HG02885 (cell line): ENCODE measurements at regions not wholly inside any gene's neighbourhood (a gene's known extent, or its start where the extent isn't known, plus 50 kb on each side); places are given as distances from the start of the nearest gene placed in this dataset.
"Not testable (repeated sequence)": the region's sequence is repeated elsewhere in the genome, so short reads cannot be mapped to it uniquely, and the experiment has no call there.

ENCODE experiments used
- ATAC-seq: cut with Tn5 transposase; IDR thresholded peaks from one replicate; pipeline ENCODE4 v1.9.1; 2021; ENCODE audit warnings: mild to moderate bottlenecking; ENCODE audit not compliant: unreplicated experiment, poor library complexity

GRCh38 chr10:29734962-29735627 lies 100.3 kb upstream of the SVIL start:
- ATAC-seq: peak; percentile 56

GRCh38 chr10:29734640-29734961 lies 99.8 kb upstream of the SVIL start:
- no peak for ATAC-seq

DNA sequence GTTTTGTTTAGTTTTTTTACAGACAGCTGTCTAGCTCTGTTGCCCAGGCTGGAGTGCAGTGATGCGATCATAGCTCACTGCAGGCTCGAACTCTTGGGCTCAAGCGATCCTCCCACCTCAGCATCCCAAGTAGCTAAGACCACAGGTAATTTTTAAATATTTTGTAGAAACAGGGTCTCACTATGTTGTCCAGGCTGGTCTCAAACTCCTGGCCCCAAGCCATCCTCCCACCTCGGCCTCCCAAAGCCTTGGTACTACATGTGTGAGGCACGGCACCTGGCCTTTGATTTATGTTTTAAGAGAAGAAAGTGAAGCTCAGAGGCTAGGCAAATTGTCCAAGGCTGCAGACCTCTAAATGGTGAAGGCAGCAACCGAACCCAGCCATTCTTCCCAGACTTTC lies 98.6 kb upstream of the SVIL start:
- ATAC-seq: no peak

DNA sequence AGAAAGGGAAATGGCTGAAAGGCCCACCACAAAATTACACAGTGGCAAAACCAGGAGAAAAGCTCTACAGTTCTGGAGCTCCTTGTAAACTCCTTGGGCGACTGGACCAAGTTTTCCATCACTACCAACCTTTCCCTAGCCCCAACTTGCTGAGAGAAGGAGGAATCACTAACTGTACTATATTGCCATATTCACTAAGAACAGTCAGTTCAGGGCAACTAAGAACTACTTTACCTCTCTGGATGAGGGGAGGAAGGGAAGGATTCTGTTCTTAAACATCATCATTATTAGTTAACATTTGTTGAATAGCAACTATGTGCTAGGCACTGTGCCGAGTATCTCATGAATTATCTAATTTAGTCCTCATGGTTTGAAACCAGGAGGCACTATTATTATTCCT lies 98.1 kb upstream of the SVIL start:
- no peak for ATAC-seq

DNA sequence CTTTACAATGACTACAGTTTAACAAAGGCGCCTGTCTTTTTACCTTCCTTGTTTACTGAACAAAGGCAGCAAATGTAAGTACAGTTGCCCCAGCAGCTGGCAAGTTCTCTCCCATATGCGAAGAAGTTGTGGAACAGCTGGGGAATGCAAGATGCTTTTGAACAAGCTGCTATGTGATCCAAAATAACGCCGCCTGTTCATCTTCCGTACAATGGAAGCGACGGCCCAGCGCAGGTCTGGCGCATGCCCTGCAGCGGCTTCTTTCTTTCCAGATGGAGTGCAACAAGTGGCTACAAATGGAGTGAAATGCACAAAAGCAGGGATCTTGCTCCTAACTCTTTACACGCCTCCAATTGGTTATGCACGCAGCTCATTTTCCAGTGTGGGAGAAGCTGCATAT lies 97.0 kb upstream of the SVIL start:
- ATAC-seq: no peak

GRCh38 chr10:29730969-29731368 lies 96.2 kb upstream of the SVIL start:
- ATAC-seq: no peak

DNA sequence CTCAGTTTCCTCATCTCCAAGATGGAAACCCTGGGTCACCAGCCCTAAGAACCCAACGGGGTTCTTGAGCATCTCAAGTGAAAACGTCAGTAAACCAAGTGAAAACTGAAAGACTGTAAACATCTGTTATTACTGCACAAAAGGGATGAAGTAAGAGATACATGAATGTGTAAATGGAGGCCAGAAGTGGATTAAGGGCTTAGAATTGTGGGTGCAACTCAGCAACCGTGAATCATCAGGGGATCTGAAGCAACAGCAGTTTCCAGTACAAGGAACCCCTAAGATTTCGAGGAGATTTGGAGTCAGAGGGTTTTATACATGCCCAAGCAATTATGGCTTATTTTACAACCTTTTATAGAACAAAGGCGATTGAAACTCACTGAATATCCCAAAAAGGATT lies 95.7 kb upstream of the SVIL start:
- no peak for ATAC-seq

GRCh38 chr10:29728541-29729049 lies 93.8 kb upstream of the SVIL start:
- no peak for ATAC-seq

DNA sequence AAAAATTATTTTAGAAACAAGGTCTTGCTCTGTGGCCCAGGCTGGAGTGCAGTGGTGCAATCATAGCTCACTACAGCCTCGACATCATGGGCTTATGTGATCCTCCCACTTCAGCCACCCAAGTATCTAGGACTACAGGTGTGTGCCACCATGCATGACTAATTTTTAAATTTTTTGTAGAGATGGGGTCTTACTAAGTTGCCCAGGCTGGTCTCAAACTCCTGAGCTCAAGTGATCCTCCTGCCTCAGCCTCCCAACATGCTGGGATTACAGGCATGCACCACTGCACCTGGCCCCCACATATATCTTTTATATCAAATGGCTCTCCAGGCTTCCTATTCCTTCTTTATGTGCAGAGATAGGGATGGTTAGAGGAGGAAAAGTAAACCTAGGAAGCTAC lies 91.2 kb upstream of the SVIL start:
- ATAC-seq: not testable (repeated sequence)

DNA sequence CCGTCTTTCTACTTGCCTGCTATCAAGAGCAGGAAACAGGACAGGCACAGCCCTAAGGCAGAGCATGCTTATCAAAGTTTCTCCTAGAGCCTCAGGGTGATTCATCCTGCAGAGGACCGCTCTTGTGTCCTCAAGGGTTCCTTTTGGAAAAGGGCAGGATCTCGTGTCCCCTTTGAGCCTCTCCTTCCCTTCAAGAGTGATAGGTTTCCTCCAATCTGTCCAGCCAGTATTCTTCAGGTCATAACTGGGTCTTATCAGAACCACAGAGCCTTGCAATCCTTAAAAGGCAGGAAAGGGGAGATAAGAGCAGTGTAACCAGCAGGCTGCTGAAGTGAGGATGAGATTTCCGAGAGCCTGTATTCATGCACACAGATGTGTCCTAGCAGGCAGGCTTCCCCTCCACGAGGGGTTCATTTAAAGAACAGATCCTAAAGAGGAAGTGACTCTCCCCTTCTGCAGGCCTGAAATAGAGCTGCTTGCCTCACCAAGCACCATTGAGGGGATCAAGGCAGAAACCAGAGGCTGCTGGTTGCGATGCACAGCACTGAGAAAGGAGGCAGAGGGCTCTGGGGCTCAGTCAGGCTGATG lies 90.5 kb upstream of the SVIL start:
- no peak for ATAC-seq

- no peak for ATAC-seq
These were observed 89.0 kb upstream of the SVIL start for GRCh38 chr10:29723726-29724125.

- no peak for ATAC-seq
These were observed 88.0 kb upstream of the SVIL start for GRCh38 chr10:29722777-29723176.

- no peak for ATAC-seq
These were observed 85.4 kb upstream of the SVIL start for GRCh38 chr10:29720149-29720548.

DNA sequence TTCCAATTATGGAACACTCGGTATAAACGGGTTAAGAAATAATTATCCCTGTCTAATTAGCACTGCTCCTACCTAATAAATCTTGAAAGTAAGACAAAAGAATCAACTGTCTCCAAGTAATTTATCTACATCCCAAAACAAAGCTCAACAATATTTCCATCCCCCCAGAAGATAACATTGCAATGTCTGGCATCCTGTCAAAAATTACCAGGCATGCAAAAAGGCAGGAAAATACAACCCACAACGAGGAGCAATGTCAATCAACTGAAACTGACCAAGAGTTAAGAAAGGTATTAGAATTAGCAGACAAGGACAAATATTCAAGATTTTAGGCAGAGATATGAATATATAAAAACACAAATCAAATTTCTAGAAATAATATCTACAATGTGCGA lies 84.5 kb upstream of the SVIL start:
- no peak for ATAC-seq

GRCh38 chr10:29715296-29715695 lies 80.5 kb upstream of the SVIL start:
- no peak for ATAC-seq

- ATAC-seq: no peak
These were observed 79.5 kb upstream of the SVIL start for GRCh38 chr10:29714096-29714874.

DNA sequence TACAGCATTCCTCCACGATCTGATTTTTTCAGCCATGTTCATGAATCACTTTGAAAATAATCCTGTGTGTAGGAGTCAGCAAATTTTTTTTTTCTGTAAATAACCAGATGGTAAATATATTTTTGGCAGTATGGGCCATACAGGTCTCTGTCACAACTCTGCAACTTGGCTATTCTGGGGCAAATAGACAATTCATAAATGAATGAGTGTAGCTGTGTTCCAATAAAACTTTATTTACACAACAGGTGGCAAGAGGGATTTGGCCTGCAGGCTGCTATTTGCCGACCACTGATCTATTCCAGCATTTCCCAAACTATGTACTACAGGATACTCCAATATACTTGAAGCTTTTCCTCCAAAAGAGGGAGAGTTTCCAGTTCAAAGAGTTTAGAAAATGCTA lies 78.7 kb upstream of the SVIL start:
- ATAC-seq: no peak

GRCh38 chr10:29712108-29712507 lies 77.3 kb upstream of the SVIL start:
- ATAC-seq: no peak

DNA sequence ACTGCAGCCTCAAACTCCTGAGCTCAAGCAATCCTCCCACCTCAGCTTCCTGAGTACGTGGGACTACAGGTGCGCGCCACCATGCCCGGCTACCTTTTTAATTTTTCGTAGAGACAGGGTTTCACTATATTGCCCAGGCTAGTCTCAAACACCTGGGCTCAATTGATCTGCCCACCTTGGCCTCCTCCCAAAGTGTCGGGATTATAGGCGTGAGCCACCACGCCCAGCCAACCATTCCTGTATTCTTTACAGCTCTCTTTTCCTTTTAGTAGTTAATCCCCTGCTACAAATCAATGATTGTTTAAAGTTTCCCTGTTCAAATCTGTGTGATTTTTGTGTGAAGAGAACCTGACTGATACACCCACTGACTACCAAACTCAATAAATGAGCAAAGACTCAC lies 75.4 kb upstream of the SVIL start:
- ATAC-seq: no peak

DNA sequence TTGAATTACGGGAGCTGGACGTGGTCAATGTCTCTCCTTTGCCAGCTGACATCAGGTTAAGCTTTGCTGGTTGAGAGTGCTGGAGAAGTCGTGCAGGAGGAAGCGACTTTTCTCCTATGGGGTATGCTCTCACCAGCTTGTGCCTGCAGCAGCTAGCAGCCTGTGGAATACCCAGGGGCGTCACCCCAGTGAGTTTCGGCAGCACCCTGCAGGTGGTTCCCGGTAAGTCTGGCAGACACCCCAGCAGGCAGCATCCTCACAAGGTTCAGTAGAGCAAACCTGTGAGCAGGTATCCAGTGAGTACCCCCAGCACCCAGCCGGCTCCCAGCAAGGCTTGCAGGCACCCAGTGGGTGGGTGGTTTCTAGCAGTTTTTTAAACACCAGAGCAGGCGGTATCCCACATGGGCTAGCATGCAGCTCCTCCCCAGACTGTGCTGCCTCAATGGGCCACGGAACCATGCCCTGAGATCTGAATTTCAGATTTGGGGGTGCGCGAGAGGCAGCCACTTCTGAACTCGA lies 74.8 kb upstream of the SVIL start:
- ATAC-seq: no peak

DNA sequence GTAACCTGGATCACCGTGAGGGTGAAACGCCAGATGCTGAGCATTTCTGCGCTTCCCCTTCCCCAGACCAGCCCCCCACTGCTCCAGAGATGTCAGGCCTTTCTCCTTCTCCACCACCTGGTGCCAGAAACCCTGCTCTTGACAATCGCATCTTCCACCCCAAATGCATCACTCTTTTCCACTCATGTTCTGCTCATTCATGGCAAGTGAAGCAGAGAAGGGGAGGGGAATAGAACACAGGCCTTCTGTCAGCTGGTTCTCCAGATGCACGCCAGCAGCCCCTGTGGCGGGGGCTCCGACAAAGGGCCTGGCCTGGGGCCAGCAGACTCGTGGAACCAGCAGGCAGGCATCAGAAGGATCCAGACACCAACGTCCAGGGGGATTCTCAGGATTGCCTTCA lies 68.5 kb upstream of the SVIL start:
- ATAC-seq: no peak
